H9 (cell line): ENCODE measurements at regions not wholly inside any gene's neighbourhood (a gene's known extent, or its start where the extent isn't known, plus 50 kb on each side); places are given as distances from the start of the nearest gene placed in this dataset.
"Not testable (repeated sequence)": the region's sequence is repeated elsewhere in the genome, so short reads cannot be mapped to it uniquely, and the experiment has no call there.

Source experiments
- DNase-seq: peaks from one replicate; pipeline ENCODE4 v3.0.0-alpha.2; 2017
- H2AFZ ChIP-seq: one replicate; pipeline ENCODE4 v1.6.1; 2013; ENCODE audit warnings: mild to moderate bottlenecking, low read length, control low read depth, moderate library complexity
- H2AK5ac ChIP-seq: 2 replicates; pipeline ENCODE4 v1.6.1; 2013; ENCODE audit warnings: low read length, control low read depth, mixed read lengths; ENCODE audit not compliant: insufficient read length
- H2BK120ac ChIP-seq: one replicate; pipeline ENCODE4 v1.6.1; 2013; ENCODE audit warnings: low read depth, mild to moderate bottlenecking, low read length, control low read depth, inconsistent platforms; ENCODE audit not compliant: poor library complexity, severe bottlenecking
- H2BK12ac ChIP-seq: 2 replicates; pipeline ENCODE4 v1.6.1; 2013; ENCODE audit warnings: low read length, control low read depth, mixed read lengths, low read depth; ENCODE audit not compliant: insufficient read length
- H2BK15ac ChIP-seq: 2 replicates; pipeline ENCODE4 v1.6.1; 2013; ENCODE audit warnings: low read depth, low read length, control low read depth
- H2BK20ac ChIP-seq: one replicate; pipeline ENCODE4 v1.6.1; 2013; ENCODE audit warnings: low read depth, mild to moderate bottlenecking, low read length, control low read depth, inconsistent platforms; ENCODE audit not compliant: poor library complexity, severe bottlenecking
- H2BK5ac ChIP-seq: 2 replicates; pipeline ENCODE4 v1.6.1; 2013; ENCODE audit warnings: low read length, control low read depth, mixed read lengths; ENCODE audit not compliant: insufficient read length
- H3K14ac ChIP-seq: 2 replicates; pipeline ENCODE4 v1.6.1; 2013; ENCODE audit warnings: low read length, control low read depth; ENCODE audit not compliant: insufficient read depth
- H3K18ac ChIP-seq: 2 replicates; pipeline ENCODE4 v1.6.1; 2013; ENCODE audit warnings: low read depth, mild to moderate bottlenecking, mixed read lengths, low read length, control low read depth; ENCODE audit not compliant: insufficient read length
- H3K23ac ChIP-seq: 2 replicates; pipeline ENCODE4 v1.6.1; 2013; ENCODE audit warnings: low read length, control low read depth, mixed read lengths, low read depth; ENCODE audit not compliant: insufficient read length
- H3K23me2 ChIP-seq: 2 replicates; pipeline ENCODE4 v1.6.1; 2013; ENCODE audit warnings: low read depth, mild to moderate bottlenecking, mixed read lengths, low read length, control low read depth; ENCODE audit not compliant: insufficient read length, poor library complexity, severe bottlenecking
- H3K27ac ChIP-seq: 2 replicates; pipeline ENCODE4 v1.5.1; 2013; ENCODE audit warnings: low read length, control low read depth, mixed read lengths, low read depth; ENCODE audit not compliant: insufficient read length
- H3K27me3 ChIP-seq: 2 replicates; pipeline ENCODE4 v1.6.1; 2013; ENCODE audit warnings: low read length, control low read depth, inconsistent platforms; ENCODE audit not compliant: insufficient read depth
- H3K4ac ChIP-seq: 2 replicates; pipeline ENCODE4 v1.6.1; 2013; ENCODE audit warnings: low read depth, mild to moderate bottlenecking, control low read depth, inconsistent platforms, low read length, moderate library complexity
- H3K4me1 ChIP-seq: 2 replicates; pipeline ENCODE4 v1.6.1; 2013; ENCODE audit warnings: low read length, control low read depth, inconsistent platforms; ENCODE audit not compliant: insufficient read depth
- H3K4me2 ChIP-seq: 2 replicates; pipeline ENCODE4 v1.6.1; 2013; ENCODE audit warnings: low read length, control low read depth, mixed read lengths; ENCODE audit not compliant: insufficient read length, insufficient read depth
- H3K56ac ChIP-seq: 2 replicates; pipeline ENCODE4 v1.6.1; 2013; ENCODE audit warnings: low read depth, mild to moderate bottlenecking, mixed read lengths, low read length, control low read depth; ENCODE audit not compliant: insufficient read length
- H3K79me1 ChIP-seq: 2 replicates; pipeline ENCODE4 v1.6.1; 2013; ENCODE audit warnings: low read depth, mild to moderate bottlenecking, moderate library complexity, low read length, control low read depth, inconsistent platforms; ENCODE audit not compliant: insufficient read depth, poor library complexity, severe bottlenecking
- H3K79me2 ChIP-seq: 2 replicates; pipeline ENCODE4 v1.6.1; 2013; ENCODE audit warnings: low read length, control low read depth, inconsistent platforms; ENCODE audit not compliant: insufficient read depth
- H3K9ac ChIP-seq: 2 replicates; pipeline ENCODE4 v1.6.1; 2013; ENCODE audit warnings: low read length, control low read depth, mixed read lengths; ENCODE audit not compliant: insufficient read length; ENCODE audit errors: extremely low read depth
- H3K9me3 ChIP-seq: one replicate; pipeline ENCODE4 v1.6.1; 2013; ENCODE audit warnings: low read depth, low read length, inconsistent platforms; ENCODE audit not compliant: control insufficient read depth
- H3T11ph ChIP-seq: one replicate; pipeline ENCODE4 v1.6.1; 2013; ENCODE audit warnings: mild to moderate bottlenecking, low read length, control low read depth, inconsistent platforms
- H4K20me1 ChIP-seq: one replicate; pipeline ENCODE4 v1.6.1; 2013; ENCODE audit not compliant: control insufficient read depth, insufficient read length, insufficient read depth
- H4K5ac ChIP-seq: 2 replicates; pipeline ENCODE4 v1.6.1; 2013; ENCODE audit warnings: low read depth, mild to moderate bottlenecking, mixed read lengths, low read length, control low read depth; ENCODE audit not compliant: insufficient read length
- H4K8ac ChIP-seq: replicated peaks from 2 replicates; pipeline ENCODE4 v1.6.1; 2013; ENCODE audit warnings: low read length, control low read depth, mixed read lengths, low read depth; ENCODE audit not compliant: insufficient read length
- H4K91ac ChIP-seq: 2 replicates; pipeline ENCODE4 v1.6.1; 2013; ENCODE audit warnings: low read depth, mild to moderate bottlenecking, moderate library complexity, mixed read lengths, low read length, control low read depth; ENCODE audit not compliant: insufficient read length
- H3K27ac Mint-ChIP-seq, 3 experiments: 2 replicates in 2 of 3; 3 replicates in 1 of 3; pipeline ENCODE4 v1.8.0; 2020 to 2021; ENCODE audit warnings: mixed read lengths in 3 of 3, mild to moderate bottlenecking in 1 of 3, moderate library complexity in 1 of 3
- H3K27me3 Mint-ChIP-seq: 2 replicates; pipeline ENCODE4 v1.8.0; 2021; ENCODE audit warnings: low read depth, mild to moderate bottlenecking, moderate library complexity, mixed read lengths
- H3K36me3 Mint-ChIP-seq, 3 experiments: 2 replicates in 2 of 3; 3 replicates in 1 of 3; pipeline ENCODE4 v1.8.0; 2020 to 2021; ENCODE audit warnings: low read depth in 3 of 3, mixed read lengths in 3 of 3; ENCODE audit not compliant: insufficient read depth in 1 of 3
- H3K4me1 Mint-ChIP-seq, 2 experiments: 2 replicates each; pipeline ENCODE4 v1.8.0; 2020; ENCODE audit warnings: mixed read lengths in 2 of 2
- H3K4me3 Mint-ChIP-seq, 2 experiments: 2 replicates in 1 of 2; 3 replicates in 1 of 2; pipeline ENCODE4 v1.8.0; 2020 to 2021; ENCODE audit warnings: mild to moderate bottlenecking in 2 of 2, mixed read lengths in 2 of 2, moderate library complexity in 1 of 2
- H3K9me3 Mint-ChIP-seq, 2 experiments: 2 replicates in 1 of 2; 3 replicates in 1 of 2; pipeline ENCODE4 v1.8.0; 2020; ENCODE audit warnings: mild to moderate bottlenecking in 2 of 2, mixed read lengths in 2 of 2, moderate library complexity in 1 of 2
- WGBS: extraction: QIAGEN DNeasy Blood & Tissue Kit; methylation state at CpG from one replicate; pipeline ENCODE4 v1.1.7; 2013; ENCODE audit warnings: missing lambda C conversion rate, low lambda C conversion rate, mixed read lengths; ENCODE audit not compliant: insufficient read length; ENCODE audit errors: extremely low coverage; 5-methylcytosine and 5-hydroxymethylcytosine counted together
- TF ChIP-seq, protein P1 (sequence below): fragments of 200-600 bp; sonication (generic); conservative IDR thresholded peaks from 3 replicates; pipeline ENCODE4 v1.8.0; 2021; ENCODE audit warnings: antibody characterized with exemption, mild to moderate bottlenecking

DNA sequence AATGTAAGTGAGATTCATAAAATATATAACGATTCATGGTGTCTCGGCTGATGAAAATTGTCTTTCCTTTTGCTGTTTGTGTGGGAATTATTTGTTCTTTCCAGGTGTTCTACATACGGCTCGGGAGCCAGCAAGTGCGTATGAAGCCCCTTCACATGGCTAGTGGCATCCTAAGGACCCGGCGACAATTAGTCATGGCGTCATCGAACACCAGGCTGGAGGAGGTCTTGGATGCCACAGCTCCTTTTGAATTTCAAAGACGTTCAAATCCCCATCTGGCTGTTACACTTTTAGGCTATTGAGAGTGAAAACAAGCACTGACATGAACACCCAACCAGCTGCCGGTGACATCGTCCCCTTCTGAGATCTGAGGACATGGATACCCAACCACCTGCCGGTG is 397.7 kb upstream of the TNRC6C start:
- H3K79me2 ChIP-seq, result no peaks in the 10 kb centered on the region
- H3K9me3 ChIP-seq, result no peaks in the 10 kb centered on the region
- H3K27me3 Mint-ChIP-seq, result peaks cover 37% of the 10 kb centered on the region
- no peak overlapping the region for H4K91ac ChIP-seq
- H3K27ac Mint-ChIP-seq, result no peak overlapping the region; a peak in 1 of 7 replicates
- no peak overlapping the region for H3T11ph ChIP-seq
- H3K23ac ChIP-seq, result no peak overlapping the region
- H3K14ac ChIP-seq, result no peak overlapping the region
- H4K20me1 ChIP-seq, result no peaks in the 10 kb centered on the region
- no peak overlapping the region for H2AFZ ChIP-seq
- H3K27ac ChIP-seq, result no peak overlapping the region
- H2BK15ac ChIP-seq, result no peak overlapping the region
- H2BK20ac ChIP-seq, result no peak overlapping the region
- H3K4me1 Mint-ChIP-seq, result peaks cover 4 to 13% of the 10 kb centered on the region in 2 experiments
- H3K27me3 ChIP-seq, result no peaks in the 10 kb centered on the region; the same call in 1 of the 2 replicates
- H3K4me1 ChIP-seq, result no peaks in the 10 kb centered on the region
- no peaks in the 10 kb centered on the region for H3K79me1 ChIP-seq
- no peaks in the 10 kb centered on the region; a peak in 1 of 7 replicates for H3K36me3 Mint-ChIP-seq
- no CpG with 5 or more reads among the region's 13 CpGs for WGBS
- no peak overlapping the region for H3K18ac ChIP-seq
- no peaks in the 10 kb centered on the region for H3K23me2 ChIP-seq
- H3K4ac ChIP-seq, result no peak overlapping the region
- no peak overlapping the region for H2AK5ac ChIP-seq
- no peak overlapping the region for H4K8ac ChIP-seq
- DNase-seq, result no peak
- no peak overlapping the region for H2BK12ac ChIP-seq
- no peak overlapping the region for H2BK5ac ChIP-seq
- H3K4me2 ChIP-seq, result no peak overlapping the region
- H3K9me3 Mint-ChIP-seq, result no peaks in the 10 kb centered on the region; a peak in 1 of 5 replicates
- TF ChIP-seq, protein P1, sequence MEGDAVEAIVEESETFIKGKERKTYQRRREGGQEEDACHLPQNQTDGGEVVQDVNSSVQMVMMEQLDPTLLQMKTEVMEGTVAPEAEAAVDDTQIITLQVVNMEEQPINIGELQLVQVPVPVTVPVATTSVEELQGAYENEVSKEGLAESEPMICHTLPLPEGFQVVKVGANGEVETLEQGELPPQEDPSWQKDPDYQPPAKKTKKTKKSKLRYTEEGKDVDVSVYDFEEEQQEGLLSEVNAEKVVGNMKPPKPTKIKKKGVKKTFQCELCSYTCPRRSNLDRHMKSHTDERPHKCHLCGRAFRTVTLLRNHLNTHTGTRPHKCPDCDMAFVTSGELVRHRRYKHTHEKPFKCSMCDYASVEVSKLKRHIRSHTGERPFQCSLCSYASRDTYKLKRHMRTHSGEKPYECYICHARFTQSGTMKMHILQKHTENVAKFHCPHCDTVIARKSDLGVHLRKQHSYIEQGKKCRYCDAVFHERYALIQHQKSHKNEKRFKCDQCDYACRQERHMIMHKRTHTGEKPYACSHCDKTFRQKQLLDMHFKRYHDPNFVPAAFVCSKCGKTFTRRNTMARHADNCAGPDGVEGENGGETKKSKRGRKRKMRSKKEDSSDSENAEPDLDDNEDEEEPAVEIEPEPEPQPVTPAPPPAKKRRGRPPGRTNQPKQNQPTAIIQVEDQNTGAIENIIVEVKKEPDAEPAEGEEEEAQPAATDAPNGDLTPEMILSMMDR, result no peak
- H2BK120ac ChIP-seq, result no peak overlapping the region
- H4K5ac ChIP-seq, result no peak overlapping the region
- no peak overlapping the region for H3K4me3 Mint-ChIP-seq
- H3K9ac ChIP-seq, result no peak overlapping the region
- H3K56ac ChIP-seq, result no peak overlapping the region

DNA sequence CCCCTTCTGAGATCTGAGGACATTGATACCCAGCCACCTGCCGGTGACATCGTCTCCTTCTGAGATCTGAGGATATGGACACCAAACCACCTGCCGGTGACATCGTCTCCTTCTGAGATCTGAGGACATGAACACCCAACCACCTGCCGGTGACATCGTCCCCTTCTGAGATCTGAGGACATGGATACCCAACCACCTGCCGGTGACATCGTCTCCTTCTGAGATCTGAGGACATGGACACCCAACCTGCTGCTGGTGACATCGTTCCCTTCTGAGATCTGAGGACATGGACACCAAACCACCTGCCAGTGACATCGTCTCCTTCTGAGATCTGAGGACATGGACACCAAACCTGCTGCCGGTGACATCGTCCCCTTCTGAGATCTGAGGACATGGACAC is 396.1 kb upstream of the TNRC6C start:
- H2AFZ ChIP-seq, H3K9me3 ChIP-seq, H3K9me3 Mint-ChIP-seq, H4K5ac ChIP-seq, H3T11ph ChIP-seq, H3K56ac ChIP-seq, H3K27me3 ChIP-seq, H3K27ac Mint-ChIP-seq, H2BK15ac ChIP-seq, H3K14ac ChIP-seq, H3K9ac ChIP-seq, H3K4ac ChIP-seq, H3K79me2 ChIP-seq, H2BK120ac ChIP-seq, H3K79me1 ChIP-seq, H2BK12ac ChIP-seq, H3K4me2 ChIP-seq, H3K4me1 ChIP-seq, H3K4me3 Mint-ChIP-seq, H4K8ac ChIP-seq, H4K91ac ChIP-seq, H3K27ac ChIP-seq, H3K4me1 Mint-ChIP-seq, H2BK5ac ChIP-seq, DNase-seq, H3K36me3 Mint-ChIP-seq, H4K20me1 ChIP-seq, H3K23ac ChIP-seq, H3K18ac ChIP-seq, H2BK20ac ChIP-seq, H2AK5ac ChIP-seq, H3K23me2 ChIP-seq: not testable (repeated sequence)
- WGBS, result no CpG with 5 or more reads among the region's 12 CpGs
- peaks cover 37% of the 10 kb centered on the region for H3K27me3 Mint-ChIP-seq
